ENCODE measurements at regions not wholly inside any gene's neighbourhood (a gene's known extent, or its start where the extent isn't known, plus 50 kb on each side); places are given as distances from the start of the nearest gene placed in this dataset.

DNA sequence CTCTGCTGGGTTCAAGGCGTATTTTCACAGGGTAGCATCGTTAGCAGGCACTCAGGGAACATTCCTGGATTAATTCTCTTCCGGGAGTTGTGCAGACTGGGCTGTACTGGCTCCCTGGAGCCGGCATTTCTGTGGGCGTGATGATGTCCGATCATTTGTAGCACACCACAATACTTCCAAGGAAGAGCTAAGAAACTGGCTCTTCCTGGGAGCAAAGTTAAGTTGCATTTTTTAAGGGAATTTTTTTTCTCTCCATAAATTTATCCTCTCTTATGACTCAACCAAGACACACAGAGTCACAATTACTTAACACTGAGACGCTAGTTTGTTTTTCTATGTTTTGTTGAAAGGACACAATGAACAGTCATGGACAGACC, 211.6 kb upstream of the FOXF1 start:
- DNase-seq, result no peak
- Histone ChIP-seq H3K4me3 (no peak overlapping the region), H4K20me1 (ENCODE audit: insufficient read depth) (no peaks in the 10 kb centered on the region; the same call in 1 of the 2 replicates), H2AFZ (no peak overlapping the region), H3K9me2 (ENCODE audit: insufficient read depth) (no peaks in the 10 kb centered on the region), H3F3A (ENCODE audit: insufficient read depth, low read depth) (no peaks in the 10 kb centered on the region), H3K4me1 (replicated peaks; ENCODE audit: insufficient read depth) (no peaks in the 10 kb centered on the region), H3K27me3 (ENCODE audit: insufficient read depth, low read depth) (peaks cover 94% of the 10 kb centered on the region), H3K27ac (no peak overlapping the region), H3K9me3 (ENCODE audit: insufficient read depth, low read depth) (no peaks in the 10 kb centered on the region), H3K36me3 (ENCODE audit: low read depth) (no peaks in the 10 kb centered on the region), H3K79me2 (ENCODE audit: low read depth) (no peaks in the 10 kb centered on the region), H3K4me2 (no peak overlapping the region)
- ChIA-PET CTCF (no interaction called here), POLR2A (ENCODE audit: unreplicated experiment) (no interaction called here)
- no TSS peak for BruUV-seq (replicated peaks)
- intact Hi-C loops (cut with micrococcal nuclease; ENCODE audit: unreplicated experiment), result no loop called here
- TF ChIP-seq, protein P1, sequence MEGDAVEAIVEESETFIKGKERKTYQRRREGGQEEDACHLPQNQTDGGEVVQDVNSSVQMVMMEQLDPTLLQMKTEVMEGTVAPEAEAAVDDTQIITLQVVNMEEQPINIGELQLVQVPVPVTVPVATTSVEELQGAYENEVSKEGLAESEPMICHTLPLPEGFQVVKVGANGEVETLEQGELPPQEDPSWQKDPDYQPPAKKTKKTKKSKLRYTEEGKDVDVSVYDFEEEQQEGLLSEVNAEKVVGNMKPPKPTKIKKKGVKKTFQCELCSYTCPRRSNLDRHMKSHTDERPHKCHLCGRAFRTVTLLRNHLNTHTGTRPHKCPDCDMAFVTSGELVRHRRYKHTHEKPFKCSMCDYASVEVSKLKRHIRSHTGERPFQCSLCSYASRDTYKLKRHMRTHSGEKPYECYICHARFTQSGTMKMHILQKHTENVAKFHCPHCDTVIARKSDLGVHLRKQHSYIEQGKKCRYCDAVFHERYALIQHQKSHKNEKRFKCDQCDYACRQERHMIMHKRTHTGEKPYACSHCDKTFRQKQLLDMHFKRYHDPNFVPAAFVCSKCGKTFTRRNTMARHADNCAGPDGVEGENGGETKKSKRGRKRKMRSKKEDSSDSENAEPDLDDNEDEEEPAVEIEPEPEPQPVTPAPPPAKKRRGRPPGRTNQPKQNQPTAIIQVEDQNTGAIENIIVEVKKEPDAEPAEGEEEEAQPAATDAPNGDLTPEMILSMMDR (conservative IDR thresholded peaks at IDR 0.05), result no peak
- no peak for TF ChIP-seq EZH2 (IDR thresholded peaks at IDR 0.05; ENCODE audit: low read depth)

- CTCF ChIA-PET, result no interaction called here
Observed at GRCh38 chr16:86299882-86300610, 210.3 kb upstream of the FOXF1 start.

DNA sequence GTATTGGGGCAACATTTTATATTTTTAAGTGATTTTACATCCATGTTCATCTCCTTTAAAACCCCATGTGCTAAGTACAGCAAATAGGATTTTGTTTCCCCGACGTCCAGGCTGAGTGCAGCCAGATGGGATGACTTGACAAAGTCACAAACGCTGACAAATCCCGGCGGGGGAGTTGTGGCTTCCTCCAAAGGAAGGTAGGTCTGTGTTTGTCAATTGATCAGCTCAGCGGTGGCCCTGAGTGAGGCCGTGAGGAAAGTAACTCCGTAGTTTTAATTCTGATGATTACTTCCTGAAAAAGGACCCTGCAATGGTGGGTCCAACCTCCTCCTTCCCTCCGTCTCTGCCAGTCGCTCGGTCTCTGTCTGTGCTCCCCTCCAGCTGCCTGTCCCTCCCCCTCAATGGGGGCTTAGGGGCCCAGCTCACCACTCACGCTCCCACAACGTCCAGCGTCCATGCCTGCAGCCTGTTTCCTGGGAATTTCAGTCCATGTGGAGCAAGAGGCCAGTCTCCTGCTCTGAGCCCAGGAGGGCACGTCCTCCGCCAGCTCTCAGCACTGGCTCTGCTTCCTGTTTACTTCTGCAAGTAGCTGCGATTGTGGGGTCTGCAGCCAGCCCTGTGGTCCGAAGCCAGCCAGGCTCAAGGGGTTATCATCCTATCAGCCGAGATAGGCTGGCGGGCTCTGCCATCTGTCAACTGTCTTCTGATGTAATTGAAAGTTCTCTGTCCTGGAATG, 209.4 kb upstream of the FOXF1 start:
- Histone ChIP-seq H3K4me2 (no peak overlapping the region), H3K4me1 (replicated peaks; ENCODE audit: insufficient read depth) (no peaks in the 10 kb centered on the region), H3K27me3 (ENCODE audit: insufficient read depth, low read depth) (peaks cover 98% of the 10 kb centered on the region), H3K4me3 (no peak overlapping the region), H3K79me2 (ENCODE audit: low read depth) (no peaks in the 10 kb centered on the region), H3K9me2 (ENCODE audit: insufficient read depth) (no peaks in the 10 kb centered on the region), H3F3A (ENCODE audit: insufficient read depth, low read depth) (no peaks in the 10 kb centered on the region), H2AFZ (no peak overlapping the region), H3K9me3 (ENCODE audit: insufficient read depth, low read depth) (no peaks in the 10 kb centered on the region), H3K36me3 (ENCODE audit: low read depth) (no peaks in the 10 kb centered on the region), H4K20me1 (ENCODE audit: insufficient read depth) (no peaks in the 10 kb centered on the region; the same call in 1 of the 2 replicates), H3K27ac (no peak overlapping the region)
- CTCF ChIA-PET, result no interaction called here
- no TSS peak for BruUV-seq (replicated peaks)
- DNase-seq, result no peak
- POLR2A ChIA-PET (ENCODE audit: unreplicated experiment), result no interaction called here
- no peak for TF ChIP-seq EZH2 (IDR thresholded peaks at IDR 0.05; ENCODE audit: low read depth)
- TF ChIP-seq, protein P1 (conservative IDR thresholded peaks at IDR 0.05), result no peak
- intact Hi-C loops (cut with micrococcal nuclease; ENCODE audit: unreplicated experiment), result no loop called here

More at GRCh38 chr16:86299882-86300610, 210.3 kb upstream of the FOXF1 start:
- intact Hi-C loops (cut with micrococcal nuclease; ENCODE audit: unreplicated experiment), result no loop called here
- no peak overlapping the region for H3K4me2 ChIP-seq
- H3K27me3 ChIP-seq (ENCODE audit: insufficient read depth, low read depth), result peaks cover 96% of the 10 kb centered on the region
- no peaks in the 10 kb centered on the region for H3K36me3 ChIP-seq (ENCODE audit: low read depth)
- H3K9me3 ChIP-seq (ENCODE audit: insufficient read depth, low read depth), result no peaks in the 10 kb centered on the region
- DNase-seq, result no peak
- no peak overlapping the region for H2AFZ ChIP-seq
- no peak overlapping the region for H3K27ac ChIP-seq
- BruUV-seq (replicated peaks), result no TSS peak
- no peaks in the 10 kb centered on the region for H3K9me2 ChIP-seq (ENCODE audit: insufficient read depth)
- no peaks in the 10 kb centered on the region for H3K4me1 ChIP-seq (replicated peaks; ENCODE audit: insufficient read depth)
- no peaks in the 10 kb centered on the region; the same call in 1 of the 2 replicates for H4K20me1 ChIP-seq (ENCODE audit: insufficient read depth)
- no peaks in the 10 kb centered on the region for H3F3A ChIP-seq (ENCODE audit: insufficient read depth, low read depth)
- H3K4me3 ChIP-seq, result no peak overlapping the region
- no peak for TF ChIP-seq EZH2 (IDR thresholded peaks at IDR 0.05; ENCODE audit: low read depth)
- TF ChIP-seq, protein P1 (conservative IDR thresholded peaks at IDR 0.05), result no peak
- H3K79me2 ChIP-seq (ENCODE audit: low read depth), result no peaks in the 10 kb centered on the region
- POLR2A ChIA-PET (ENCODE audit: unreplicated experiment), result no interaction called here

All from PC-9 (cell line).